GM13976 (cell line): ENCODE measurements at regions not wholly inside any gene's neighbourhood (a gene's known extent, or its start where the extent isn't known, plus 50 kb on each side); places are given as distances from the start of the nearest gene placed in this dataset.

Experiments
- DNase-seq: peaks from one replicate; pipeline ENCODE4 v3.0.0; 2012; ENCODE audit warnings: low spot score
- in situ Hi-C: fragments of 300-500 bp; cut with MboI; formaldehyde crosslinking; loops from one replicate; pipeline ENCODE4 v1.12.0; 2022; ENCODE audit warnings: low sequenced_read_pairs, mixed read lengths, inconsistent platforms; ENCODE audit not compliant: unreplicated experiment
- TF ChIP-seq, protein P1 (sequence below): IDR thresholded peaks from 2 replicates; pipeline ENCODE4 v1.5.1; 2012; ENCODE audit warnings: borderline replicate concordance, mild to moderate bottlenecking; ENCODE audit not compliant: insufficient read depth; ENCODE audit errors: extremely low read depth, missing control alignments, control extremely low read depth

DNA sequence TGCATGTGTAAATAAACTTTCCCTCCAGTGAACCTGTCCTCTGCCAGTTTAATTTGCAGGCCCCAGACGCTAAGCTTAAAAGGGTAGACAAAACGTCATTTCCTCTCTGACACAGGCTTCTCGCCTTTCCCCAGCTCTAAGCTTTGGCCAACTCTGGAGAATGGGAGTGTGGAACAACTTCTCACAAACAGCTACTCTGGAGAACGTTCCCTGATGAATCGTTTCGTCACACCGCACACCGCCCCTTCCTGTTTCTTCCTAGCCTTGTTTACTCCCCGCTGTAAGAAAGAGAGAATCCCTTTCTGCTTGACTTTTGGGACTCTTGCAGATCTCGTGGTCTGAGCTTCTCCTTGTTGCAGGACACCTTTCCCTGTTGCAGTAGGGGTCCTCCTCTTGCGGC, 564.2 kb downstream of the TCERG1L start:
- TF ChIP-seq, protein P1, sequence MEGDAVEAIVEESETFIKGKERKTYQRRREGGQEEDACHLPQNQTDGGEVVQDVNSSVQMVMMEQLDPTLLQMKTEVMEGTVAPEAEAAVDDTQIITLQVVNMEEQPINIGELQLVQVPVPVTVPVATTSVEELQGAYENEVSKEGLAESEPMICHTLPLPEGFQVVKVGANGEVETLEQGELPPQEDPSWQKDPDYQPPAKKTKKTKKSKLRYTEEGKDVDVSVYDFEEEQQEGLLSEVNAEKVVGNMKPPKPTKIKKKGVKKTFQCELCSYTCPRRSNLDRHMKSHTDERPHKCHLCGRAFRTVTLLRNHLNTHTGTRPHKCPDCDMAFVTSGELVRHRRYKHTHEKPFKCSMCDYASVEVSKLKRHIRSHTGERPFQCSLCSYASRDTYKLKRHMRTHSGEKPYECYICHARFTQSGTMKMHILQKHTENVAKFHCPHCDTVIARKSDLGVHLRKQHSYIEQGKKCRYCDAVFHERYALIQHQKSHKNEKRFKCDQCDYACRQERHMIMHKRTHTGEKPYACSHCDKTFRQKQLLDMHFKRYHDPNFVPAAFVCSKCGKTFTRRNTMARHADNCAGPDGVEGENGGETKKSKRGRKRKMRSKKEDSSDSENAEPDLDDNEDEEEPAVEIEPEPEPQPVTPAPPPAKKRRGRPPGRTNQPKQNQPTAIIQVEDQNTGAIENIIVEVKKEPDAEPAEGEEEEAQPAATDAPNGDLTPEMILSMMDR = no peak
- in situ Hi-C loops = no loop called here
- no peak for DNase-seq

- in situ Hi-C loops = no loop called here
- DNase-seq = no peak
- TF ChIP-seq, protein P1 = no peak
Observed at GRCh38 chr10:130747946-130748345, 563.6 kb downstream of the TCERG1L start.

DNA sequence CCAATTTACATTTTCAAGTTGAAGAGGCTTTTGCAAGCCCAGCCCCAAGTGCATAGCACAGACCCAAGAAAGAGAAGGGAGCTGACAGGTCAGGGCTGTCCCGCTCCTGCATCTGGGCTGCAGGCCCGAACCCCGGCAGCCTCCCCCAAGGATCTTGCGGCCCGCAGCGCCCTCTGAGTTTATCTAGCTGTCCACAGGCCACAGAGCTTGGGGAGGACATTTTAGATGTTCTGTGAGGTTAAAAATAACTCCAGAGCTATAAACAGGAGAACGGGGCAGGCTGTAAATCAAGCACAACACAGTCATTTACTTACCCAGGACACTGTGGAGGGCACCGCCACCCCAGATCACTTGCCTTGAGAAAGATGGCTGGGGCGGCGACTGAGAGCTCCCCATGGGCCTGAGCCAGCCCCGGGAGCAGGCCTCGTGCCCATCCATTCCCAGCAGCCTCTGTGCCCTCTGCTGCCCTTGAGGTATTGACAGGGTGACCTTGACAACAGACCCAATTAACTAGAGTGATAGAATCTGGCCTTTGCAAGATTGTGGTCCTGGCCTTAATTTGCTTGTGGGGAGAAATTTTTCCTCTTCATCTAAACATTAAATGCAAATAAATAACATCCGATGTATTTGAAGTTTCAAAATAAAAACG, 563.0 kb downstream of the TCERG1L start:
- TF ChIP-seq, protein P1 = no peak
- no peak for DNase-seq
- in situ Hi-C loops = no loop called here

DNA sequence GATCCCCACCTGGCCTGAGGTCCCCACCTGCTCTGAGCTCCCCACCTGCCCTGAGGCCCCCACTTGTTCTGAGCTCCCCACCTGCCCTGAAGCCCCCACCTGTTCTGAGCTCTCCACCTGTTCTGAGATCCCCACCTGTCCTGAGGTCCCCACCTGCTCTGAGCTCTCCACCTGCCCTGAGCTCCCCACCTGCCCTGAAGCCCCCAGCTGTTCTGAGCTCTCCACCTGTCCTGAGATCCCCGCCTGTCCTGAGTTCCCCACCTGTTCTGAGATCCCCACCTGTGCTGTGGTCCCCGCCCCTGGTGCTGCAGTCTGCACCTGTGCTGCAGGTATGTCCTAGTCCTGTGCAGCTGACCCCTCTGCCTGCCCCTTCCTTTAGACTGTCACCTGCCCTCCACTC, 561.6 kb downstream of the TCERG1L start:
- no peak for DNase-seq
- TF ChIP-seq, protein P1 = no peak
- in situ Hi-C loops = no loop called here

DNA sequence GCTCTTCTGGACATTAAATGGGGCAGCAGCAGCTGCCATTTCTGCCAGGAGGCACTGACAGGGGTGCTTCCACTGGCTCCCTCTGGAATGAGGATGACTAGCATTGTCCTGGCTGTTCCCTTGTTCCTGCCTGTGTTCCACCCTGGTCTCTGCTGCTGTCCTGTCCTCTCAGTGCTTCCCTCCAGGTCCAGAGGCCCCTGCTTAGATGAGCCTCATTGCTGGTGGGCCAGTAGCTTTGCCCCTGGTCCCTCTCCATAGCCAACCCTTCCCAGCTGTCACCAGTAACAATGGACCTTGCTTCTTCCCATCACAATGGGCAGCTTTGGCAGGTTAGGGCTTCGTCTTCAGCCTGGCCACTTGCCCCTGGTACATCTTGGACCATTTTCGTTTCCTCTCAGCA, 561.1 kb downstream of the TCERG1L start:
- no peak for DNase-seq
- in situ Hi-C loops = no loop called here

GRCh38 chr10:130751106-130751840, 560.2 kb downstream of the TCERG1L start:
- in situ Hi-C loops = no loop called here
- DNase-seq = no peak
- TF ChIP-seq, protein P1 = no peak

More for the DNA sequence above, 561.1 kb downstream of the TCERG1L start:
- TF ChIP-seq, protein P1 = no peak
